ACHN (cell line): ENCODE measurements at regions not wholly inside any gene's neighbourhood (a gene's known extent, or its start where the extent isn't known, plus 50 kb on each side); places are given as distances from the start of the nearest gene placed in this dataset.
"Not testable (repeated sequence)": the region's sequence is repeated elsewhere in the genome, so short reads cannot be mapped to it uniquely, and the experiment has no call there.

Experiments
- DNase-seq: peaks from one replicate; pipeline ENCODE4 v3.0.0-alpha.2; 2015
- in situ Hi-C: cut with HindIII; loops from 2 replicates; pipeline ENCODE4 v1.10.0; 2017; ENCODE audit warnings: low sequenced_read_pairs, low pct_ligation_motif_present, low pct_unique_long_range_greater_than_20kb

DNA sequence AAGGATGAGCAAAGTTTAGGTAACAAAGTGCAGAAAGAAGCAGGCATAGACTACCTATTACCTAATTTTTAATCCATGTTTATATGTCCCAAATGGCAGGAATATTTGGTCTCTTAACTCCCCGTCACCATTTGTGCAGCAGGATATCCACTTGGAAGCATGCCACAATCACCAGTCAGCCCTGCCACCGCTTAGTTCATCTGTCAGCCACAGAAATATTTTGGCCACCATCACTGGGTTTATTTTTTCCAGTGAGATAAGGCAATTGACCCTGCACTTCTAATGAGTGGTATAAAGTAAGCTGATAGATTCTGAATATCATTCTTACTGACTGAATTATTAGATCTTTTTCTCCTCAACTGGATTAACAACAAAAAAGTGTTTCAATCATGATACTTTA is 152.9 kb upstream of the SOX2 start:
- DNase-seq: no peak
- in situ Hi-C loops: no loop called here

DNA sequence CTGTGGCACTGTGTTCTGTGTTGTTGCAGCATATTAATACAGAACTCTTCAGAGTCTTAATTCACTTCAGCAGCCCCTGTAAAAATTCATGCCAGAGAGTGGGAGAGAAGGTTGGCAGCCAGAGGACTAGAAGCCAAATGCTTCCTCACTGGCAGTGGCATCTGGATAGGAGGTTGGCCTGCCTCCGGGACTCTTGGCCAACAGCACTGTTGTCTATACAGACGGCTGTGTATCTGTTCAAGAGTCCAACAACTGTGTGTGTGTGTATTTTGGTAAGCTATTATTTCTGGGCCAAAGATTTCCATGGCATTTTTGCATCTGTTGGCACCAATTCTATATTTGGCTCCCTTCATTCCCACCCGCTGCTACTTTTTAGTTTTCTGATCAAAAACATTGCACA is 156.0 kb upstream of the SOX2 start:
- in situ Hi-C loops: no loop called here
- no peak for DNase-seq

DNA sequence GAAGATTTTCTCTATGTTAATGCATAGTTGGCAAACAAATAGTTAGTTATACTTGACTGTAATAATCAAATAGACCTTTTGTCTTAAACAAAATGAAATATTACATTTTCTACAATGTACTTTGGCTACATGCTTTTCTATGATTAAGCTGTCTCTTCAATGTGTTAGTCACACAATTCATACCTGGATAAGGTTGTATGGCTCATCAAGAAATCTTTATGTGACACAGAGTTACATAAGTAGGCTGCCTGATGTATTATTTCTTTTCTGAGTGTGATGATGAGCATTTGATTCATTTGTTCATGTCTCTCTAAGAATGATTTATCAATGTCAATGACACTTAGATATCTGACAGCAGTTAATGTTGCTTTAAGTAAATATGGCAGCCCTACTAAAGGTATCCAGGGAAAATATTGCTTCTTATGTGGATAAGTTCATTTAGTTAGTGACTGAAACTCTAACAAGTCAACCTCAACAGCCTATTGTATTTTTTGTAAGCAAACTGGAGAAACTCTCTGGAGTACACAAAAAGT is 157.4 kb upstream of the SOX2 start:
- DNase-seq: no peak
- in situ Hi-C loops: no loop called here

DNA sequence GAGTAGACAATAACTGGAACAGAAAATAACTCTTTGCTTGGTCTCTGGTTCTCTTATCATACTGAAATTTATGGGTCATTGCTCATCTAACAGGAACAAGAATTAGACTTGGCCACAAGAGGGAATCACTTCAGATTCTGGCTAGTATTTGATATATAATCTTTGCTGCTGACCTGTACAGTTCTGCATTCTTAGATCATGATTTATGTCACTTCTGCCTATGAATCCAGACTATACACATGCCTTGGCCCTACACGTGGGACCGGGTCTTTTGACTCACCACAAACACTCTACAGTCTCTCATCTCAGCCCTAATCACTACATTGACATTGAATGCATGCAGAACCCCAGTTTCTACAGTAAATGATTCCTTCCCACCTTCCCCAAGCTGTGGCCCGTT is 162.5 kb upstream of the SOX2 start:
- in situ Hi-C loops: no loop called here
- no peak for DNase-seq

GRCh38 chr3:181541414-181541813 is 170.3 kb upstream of the SOX2 start:
- DNase-seq: no peak
- in situ Hi-C loops: no loop called here

- no peak for DNase-seq
- in situ Hi-C loops: no loop called here
Observed at GRCh38 chr3:181534781-181535221, 176.9 kb upstream of the SOX2 start.

GRCh38 chr3:181533811-181534210 is 177.9 kb upstream of the SOX2 start:
- in situ Hi-C loops: no loop called here
- no peak for DNase-seq

GRCh38 chr3:181530584-181530983 is 181.1 kb upstream of the SOX2 start:
- DNase-seq: no peak
- in situ Hi-C loops: no loop called here

DNA sequence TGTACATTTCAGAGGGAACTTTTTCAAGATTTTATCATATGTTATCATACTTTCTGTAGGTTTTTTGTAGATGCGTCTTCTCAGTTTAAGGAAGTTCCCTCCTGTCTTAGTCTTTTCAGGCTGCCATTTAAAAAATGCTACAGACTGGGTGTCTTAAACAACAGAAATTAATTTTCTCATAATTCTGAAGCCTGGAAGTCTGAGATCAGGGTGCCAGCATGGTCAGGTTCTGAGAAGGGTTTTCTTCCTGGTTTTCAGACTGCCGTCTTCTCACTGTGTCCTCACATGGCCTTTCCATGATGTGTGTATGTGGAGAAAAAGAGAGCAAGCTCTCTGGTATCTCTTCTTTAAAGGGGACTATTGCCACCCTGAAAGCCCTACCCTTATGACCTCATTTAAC is 189.9 kb upstream of the SOX2 start:
- in situ Hi-C loops: no loop called here
- DNase-seq: no peak

DNA sequence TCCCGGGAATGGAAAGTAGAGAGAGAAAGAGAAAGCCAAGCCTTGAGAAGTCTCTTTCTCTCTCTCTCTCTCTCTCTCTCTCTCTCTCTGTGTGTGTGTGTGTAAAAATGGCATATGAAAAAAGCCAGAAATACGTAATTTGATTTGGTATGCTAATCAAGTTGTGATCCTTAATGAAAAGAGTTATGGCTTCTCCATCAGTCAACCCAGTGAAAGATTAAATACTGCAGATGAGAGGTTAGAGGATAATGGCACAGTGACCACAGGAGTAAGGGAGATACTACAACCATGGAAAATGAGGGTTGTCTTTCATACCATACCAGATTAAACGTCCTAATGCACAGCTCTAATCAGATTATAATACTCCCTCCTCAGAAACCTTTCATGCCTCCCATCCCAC is 193.5 kb upstream of the SOX2 start:
- no peak for DNase-seq
- in situ Hi-C loops: no loop called here

DNA sequence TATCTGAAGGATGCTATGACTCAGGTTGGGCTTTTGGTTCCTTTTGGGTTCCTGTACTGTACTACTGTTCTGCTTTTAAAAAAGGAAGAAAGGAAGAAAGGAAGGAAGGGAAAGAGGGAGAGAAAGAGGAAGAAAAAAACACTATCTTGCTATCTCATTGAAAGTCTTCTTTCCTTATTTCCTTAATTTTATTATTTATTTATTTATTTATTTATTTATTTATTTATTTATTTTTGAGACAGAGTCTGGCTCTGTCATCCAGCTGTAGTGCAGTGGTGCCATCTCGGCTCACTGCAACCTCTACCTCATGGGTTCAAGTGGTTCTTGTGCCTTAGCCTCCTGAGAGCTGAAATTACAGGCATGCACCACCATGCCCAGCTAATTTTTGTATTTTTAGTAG is 198.9 kb upstream of the SOX2 start:
- in situ Hi-C loops: no loop called here
- DNase-seq: no peak

- no peak for DNase-seq
- in situ Hi-C loops: no loop called here
Observed at GRCh38 chr3:181510500-181510899, 201.2 kb upstream of the SOX2 start.

DNA sequence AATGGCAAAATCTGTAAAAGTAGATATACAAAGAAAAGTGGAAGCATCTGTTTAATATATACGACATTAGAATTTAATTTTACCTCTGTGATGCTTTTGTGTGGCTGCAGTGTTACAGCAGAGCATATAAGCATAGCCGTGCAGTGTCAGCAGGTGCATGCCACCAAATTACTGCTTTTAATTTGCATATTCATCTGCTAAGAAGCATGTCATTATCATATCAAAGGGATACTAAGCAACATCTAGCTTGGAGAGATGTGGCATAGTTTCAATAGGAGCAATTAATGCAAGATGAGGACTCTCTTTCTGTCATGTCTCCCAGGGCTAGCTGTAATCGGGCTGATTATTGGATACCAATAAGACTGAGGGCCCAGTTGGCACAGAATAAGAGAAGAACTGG is 214.4 kb upstream of the SOX2 start:
- no peak for DNase-seq
- in situ Hi-C loops: no loop called here

DNA sequence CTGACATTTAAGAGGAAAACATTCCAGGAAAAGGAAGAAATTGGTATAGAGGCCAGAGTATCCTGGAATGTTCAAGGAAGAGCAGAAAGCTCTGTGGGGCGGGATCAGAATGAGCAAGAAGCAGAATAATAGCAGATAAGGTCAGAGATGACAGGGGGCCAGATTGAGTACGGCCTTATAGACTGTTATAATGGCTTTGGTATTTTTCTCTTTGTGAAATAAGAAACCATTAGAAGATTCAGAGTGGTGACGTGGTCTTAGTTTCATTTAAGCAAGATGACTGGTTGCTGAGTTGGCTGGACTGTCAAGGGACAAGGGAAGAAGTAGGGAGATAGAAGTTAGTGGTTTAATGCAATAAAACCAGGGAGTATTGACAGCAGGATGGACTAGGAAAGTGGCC is 218.3 kb upstream of the SOX2 start:
- DNase-seq: no peak
- in situ Hi-C loops: no loop called here

GRCh38 chr3:181488536-181488935 is 223.2 kb upstream of the SOX2 start:
- DNase-seq: no peak
- in situ Hi-C loops: no loop called here

DNA sequence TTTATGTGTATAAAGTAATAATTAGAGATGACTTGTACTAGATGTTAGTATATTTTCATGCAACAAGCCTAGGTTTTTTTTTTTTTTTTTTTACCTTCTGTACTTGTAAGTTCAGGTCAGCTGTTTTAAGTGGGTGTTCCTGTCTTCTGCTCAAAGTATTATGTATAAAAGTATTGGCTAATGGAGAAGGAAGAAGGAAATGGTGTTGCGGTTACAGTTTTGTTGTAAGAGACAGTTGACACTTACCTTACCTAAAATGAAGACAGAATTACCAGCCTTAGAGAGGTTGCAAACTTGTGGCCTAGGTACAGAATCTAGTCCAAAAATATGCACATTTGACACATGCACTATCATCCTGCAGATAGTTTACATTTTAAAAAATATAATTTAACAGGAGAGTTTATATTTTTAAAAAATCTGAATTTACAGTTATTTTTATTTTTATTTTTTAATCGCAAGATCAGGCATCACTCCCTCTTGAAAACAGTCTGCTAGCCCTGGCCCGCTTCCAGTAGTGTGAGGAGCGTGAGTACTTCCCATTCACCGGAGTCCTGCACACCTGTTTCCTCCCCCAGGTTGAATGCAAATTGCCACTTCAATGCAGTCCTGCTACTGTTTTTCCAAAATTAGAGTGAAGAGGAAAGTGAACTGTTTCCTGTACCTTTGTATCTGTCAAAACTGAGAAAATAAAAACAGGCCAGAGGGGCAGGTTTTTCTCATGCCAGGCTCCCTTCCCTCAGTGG is 224.3 kb upstream of the SOX2 start:
- in situ Hi-C loops: no loop called here
- DNase-seq: no peak

DNA sequence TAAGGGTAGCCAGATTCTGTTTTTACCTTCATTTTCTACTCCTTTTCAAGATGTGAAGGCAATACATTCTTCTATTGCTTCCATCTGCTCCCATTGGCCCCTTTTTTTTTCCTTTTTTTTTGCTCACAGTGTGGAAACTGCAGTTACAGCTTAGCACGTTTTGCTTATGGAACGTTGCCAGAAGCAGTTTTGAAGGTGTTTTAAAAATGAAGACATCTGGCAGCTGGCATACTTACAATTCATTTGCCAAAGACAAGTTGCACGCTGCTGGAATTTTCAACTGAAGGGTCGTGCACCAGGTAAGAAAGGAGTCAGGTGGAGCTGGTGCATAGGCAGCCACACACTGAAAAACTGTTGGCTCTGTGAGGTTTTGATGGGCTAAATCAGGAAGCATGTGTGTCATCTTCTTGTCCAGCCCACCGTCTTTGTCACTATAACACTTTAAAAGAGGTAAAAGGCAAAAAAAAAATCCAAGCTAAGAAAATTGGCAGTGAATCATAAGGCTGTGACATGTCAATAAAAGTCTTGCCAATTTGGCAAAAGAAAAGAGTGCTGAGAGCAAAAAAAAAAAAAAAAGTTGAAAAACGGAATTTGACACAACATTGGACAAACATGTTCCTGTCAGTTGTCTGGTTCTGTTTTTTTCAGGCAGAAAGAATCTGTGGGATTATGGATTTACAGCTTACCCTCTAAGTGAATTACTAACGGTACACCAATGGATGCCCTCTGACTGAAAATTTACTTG is 225.4 kb upstream of the SOX2 start:
- DNase-seq: no peak
- in situ Hi-C loops: no loop called here

DNA sequence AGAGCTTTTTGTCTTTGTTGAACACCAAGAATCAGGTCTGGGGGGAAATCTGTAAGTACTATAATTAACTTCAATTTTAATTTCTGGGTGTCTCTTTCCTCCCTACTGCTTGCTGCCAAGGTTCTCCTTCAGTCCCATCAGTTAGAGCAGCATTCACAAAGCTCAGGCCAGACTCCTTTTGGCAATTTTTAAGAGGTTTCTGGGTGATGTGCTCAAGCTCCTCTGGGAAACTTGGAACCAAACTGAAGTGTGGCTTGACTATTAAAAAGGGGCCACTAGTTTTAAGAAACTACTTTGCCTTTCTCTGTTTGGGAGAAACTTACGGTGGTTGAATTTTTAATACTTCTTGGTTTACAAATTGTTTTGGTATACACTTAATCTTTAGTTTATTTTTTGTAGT is 227.7 kb upstream of the SOX2 start:
- in situ Hi-C loops: no loop called here
- DNase-seq: no peak

DNA sequence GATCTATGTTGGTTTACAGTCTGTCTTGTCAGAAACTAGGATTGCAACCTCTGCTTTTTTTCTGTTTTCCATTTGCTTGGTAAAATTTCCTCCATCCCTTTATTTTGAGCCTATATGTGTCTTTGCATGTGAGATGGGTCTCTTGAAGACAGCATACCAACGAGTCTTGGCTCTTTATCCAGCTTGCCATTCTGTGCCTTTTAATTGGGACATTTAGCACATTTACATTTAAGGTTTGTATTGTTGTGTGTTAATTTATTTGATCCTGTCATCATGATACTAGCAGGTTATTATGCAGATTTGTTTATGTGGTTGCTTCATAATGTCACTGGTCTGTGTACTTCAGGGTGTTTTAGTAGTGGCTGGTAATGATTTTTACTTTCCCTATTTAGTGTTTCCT is 236.6 kb upstream of the SOX2 start:
- DNase-seq, in situ Hi-C loops: not testable (repeated sequence)

DNA sequence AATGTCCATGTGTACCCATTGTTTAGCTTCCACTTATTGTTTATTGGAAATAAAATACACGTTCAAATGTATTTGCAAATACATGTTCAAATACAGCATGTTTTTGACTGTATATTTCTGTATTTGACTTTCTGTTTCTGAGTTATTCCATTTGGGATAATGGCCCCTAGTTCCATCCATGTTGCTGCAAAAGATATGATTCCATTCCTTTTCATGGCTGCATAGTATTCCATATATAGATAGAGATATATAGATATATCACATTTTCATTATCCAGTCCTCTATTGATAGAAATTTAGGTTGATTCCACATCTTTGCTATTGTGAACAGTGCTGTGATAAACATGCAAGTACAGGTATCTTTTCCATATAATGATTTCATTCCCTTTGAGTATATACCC is 241.4 kb upstream of the SOX2 start:
- no peak for DNase-seq
- in situ Hi-C loops: no loop called here
